H1 (cell line): ENCODE measurements at regions not wholly inside any gene's neighbourhood (a gene's known extent, or its start where the extent isn't known, plus 50 kb on each side); places are given as distances from the start of the nearest gene placed in this dataset.

ENCODE experiments used
- CTCF ChIA-PET: fragments of 300-600 bp; sonication (Branson Sonifier 250); formaldehyde crosslinking; loops from one replicate; lab custom pipeline; 2021; ENCODE audit not compliant: partially characterized antibody; lab: Charles Lee
- POLR2A ChIA-PET: fragments of 300-600 bp; sonication (Branson Sonifier 250); formaldehyde crosslinking; loops from one replicate; lab custom pipeline; 2021; ENCODE audit warnings: inconsistent platforms; ENCODE audit not compliant: partially characterized antibody; lab: Charles Lee
- DNase-seq, 2 experiments: peaks; one replicate each; pipeline versions ENCODE4 v3.0.0 to v3.0.0-alpha.2; 2010 to 2022; ENCODE audit warnings: low spot score in 2 of 2, low read depth in 1 of 2, mixed read lengths in 1 of 2
- FAIRE-seq: peaks from 2 replicates; lab custom pipeline; 2011; peaks lifted over from hg19 to GRCh38; lab: Jason Lieb, UNC
- H2AFZ ChIP-seq: 2 replicates; pipeline ENCODE4 v1.8.1; 2012; ENCODE audit warnings: low read length, inconsistent platforms
- H2AK5ac ChIP-seq: 2 replicates; pipeline ENCODE4 v1.6.1; 2013; ENCODE audit warnings: low read depth, low read length
- H2BK120ac ChIP-seq: replicated peaks from 2 replicates; pipeline ENCODE3; 2013; ENCODE audit warnings: low read depth, low read length, inconsistent platforms
- H2BK12ac ChIP-seq: 2 replicates; pipeline ENCODE4 v1.6.1; 2013; ENCODE audit warnings: low read depth, low read length
- H2BK15ac ChIP-seq: 2 replicates; pipeline ENCODE4 v1.6.1; 2013; ENCODE audit warnings: low read length
- H2BK20ac ChIP-seq: 2 replicates; pipeline ENCODE4 v1.6.1; 2013; ENCODE audit warnings: low read length
- H2BK5ac ChIP-seq: 2 replicates; pipeline ENCODE4 v1.6.1; 2013; ENCODE audit warnings: low read depth, low read length
- H3K14ac ChIP-seq: 2 replicates; pipeline ENCODE4 v1.6.1; 2013; ENCODE audit warnings: inconsistent platforms; ENCODE audit not compliant: insufficient read length
- H3K18ac ChIP-seq: 2 replicates; pipeline ENCODE4 v1.6.1; 2013; ENCODE audit warnings: low read length; ENCODE audit errors: extremely low read depth
- H3K23ac ChIP-seq: 2 replicates; pipeline ENCODE4 v1.6.1; 2013; ENCODE audit warnings: inconsistent platforms; ENCODE audit not compliant: insufficient read length
- H3K23me2 ChIP-seq: 2 replicates; pipeline ENCODE4 v1.6.1; 2013; ENCODE audit warnings: low read depth, low read length
- H3K27ac ChIP-seq: 2 replicates; pipeline ENCODE4 v1.6.1; 2011; ENCODE audit warnings: low read depth, low read length, inconsistent platforms
- H3K27me3 ChIP-seq, 4 experiments: replicated peaks in 1 of 4; 1 replicate in 1 of 4; 2 replicates in 3 of 4; pipeline versions ENCODE4 v1.6.1 to v1.8.1; 2011 to 2013; ENCODE audit warnings: low read length in 3 of 4, mild to moderate bottlenecking in 3 of 4, inconsistent platforms in 2 of 4, mixed read lengths in 2 of 4, moderate library complexity in 1 of 4; ENCODE audit not compliant: control insufficient read depth in 3 of 4, insufficient read depth in 3 of 4; ENCODE audit errors: extremely low read depth in 1 of 4
- H3K36me3 ChIP-seq, 4 experiments: 2 replicates each; pipeline versions ENCODE4 v1.6.1 to v1.8.1; 2011 to 2013; ENCODE audit warnings: mild to moderate bottlenecking in 4 of 4, low read length in 3 of 4, moderate library complexity in 2 of 4, control low read depth in 1 of 4, inconsistent platforms in 1 of 4; ENCODE audit not compliant: insufficient read depth in 4 of 4, control insufficient read depth in 2 of 4
- H3K4ac ChIP-seq: replicated peaks from 2 replicates; pipeline ENCODE3; 2013; ENCODE audit warnings: low read length, low read depth, mixed read lengths, inconsistent platforms; ENCODE audit not compliant: insufficient read length
- H3K4me1 ChIP-seq, 4 experiments: replicated peaks in 1 of 4; 1 replicate in 1 of 4; 2 replicates in 3 of 4; pipeline versions ENCODE4 v1.6.1 to v1.8.1; 2011 to 2013; ENCODE audit warnings: low read length in 3 of 4, inconsistent platforms in 2 of 4, mixed read lengths in 1 of 4; ENCODE audit not compliant: insufficient read depth in 4 of 4, control insufficient read depth in 3 of 4
- H3K4me2 ChIP-seq, 2 experiments: 2 replicates each; pipeline versions ENCODE4 v1.6.1 to v1.8.1; 2011 to 2013; ENCODE audit warnings: low read depth in 2 of 2, low read length in 2 of 2, control low read depth in 1 of 2, inconsistent platforms in 1 of 2, mild to moderate bottlenecking in 1 of 2; ENCODE audit not compliant: insufficient read depth in 1 of 2
- H3K4me3 ChIP-seq, 4 experiments: fragments of 200-600, 300-600 bp in 1 of 4; sonication (generic), shearing (Covaris generic), sonication (Bioruptor Twin) in 1 of 4; 2 replicates each; pipeline versions ENCODE4 v1.5.1 to v1.8.1; 2011 to 2016; ENCODE audit warnings: low read length in 4 of 4, low read depth in 3 of 4, control low read depth in 2 of 4, inconsistent platforms in 2 of 4, mild to moderate bottlenecking in 2 of 4, mixed read lengths in 1 of 4, moderate library complexity in 1 of 4; ENCODE audit not compliant: insufficient read depth in 2 of 4; ENCODE audit errors: extremely low read depth in 1 of 4
- H3K56ac ChIP-seq: replicated peaks from 2 replicates; pipeline ENCODE3; 2013; ENCODE audit warnings: low read depth, mild to moderate bottlenecking, mixed read lengths, low read length, inconsistent platforms; ENCODE audit not compliant: insufficient read length
- H3K79me1 ChIP-seq: 2 replicates; pipeline ENCODE4 v1.6.1; 2013; ENCODE audit warnings: low read depth, low read length, control low read depth
- H3K79me2 ChIP-seq, 2 experiments: 2 replicates each; pipeline versions ENCODE4 v1.6.1 to v1.8.1; 2012 to 2013; ENCODE audit warnings: low read length in 2 of 2, mild to moderate bottlenecking in 2 of 2, inconsistent platforms in 1 of 2; ENCODE audit not compliant: insufficient read depth in 2 of 2, control insufficient read depth in 1 of 2
- H3K9ac ChIP-seq, 4 experiments: replicated peaks in 1 of 4; 1 replicate in 1 of 4; 2 replicates in 3 of 4; pipeline versions ENCODE4 v1.6.1 to v1.8.1; 2011 to 2013; ENCODE audit warnings: low read depth in 3 of 4, low read length in 3 of 4, control low read depth in 2 of 4, mild to moderate bottlenecking in 2 of 4, moderate library complexity in 2 of 4, inconsistent platforms in 1 of 4; ENCODE audit errors: extremely low read depth in 1 of 4
- H3K9me3 ChIP-seq, 2 experiments: 2 replicates each; pipeline versions ENCODE4 v1.6.1 to v1.8.1; 2012 to 2013; ENCODE audit warnings: mild to moderate bottlenecking in 2 of 2, moderate library complexity in 2 of 2, control low read depth in 1 of 2, inconsistent platforms in 1 of 2, low read depth in 1 of 2, low read length in 1 of 2, mixed read lengths in 1 of 2; ENCODE audit not compliant: insufficient read depth in 2 of 2
- H4K20me1 ChIP-seq, 2 experiments: replicated peaks in 1 of 2; 2 replicates each; pipeline versions ENCODE3 to v1.8.1; 2011 to 2013; ENCODE audit warnings: inconsistent platforms in 2 of 2, low read length in 2 of 2, mild to moderate bottlenecking in 1 of 2; ENCODE audit not compliant: insufficient read depth in 2 of 2, control insufficient read depth in 1 of 2
- H4K5ac ChIP-seq: 2 replicates; pipeline ENCODE4 v1.6.1; 2013; ENCODE audit warnings: low read length, low read depth, mixed read lengths, inconsistent platforms; ENCODE audit not compliant: insufficient read length
- H4K8ac ChIP-seq: 2 replicates; pipeline ENCODE4 v1.8.0; 2013; ENCODE audit warnings: mild to moderate bottlenecking, moderate library complexity, low read length, inconsistent platforms; ENCODE audit not compliant: insufficient read depth; ENCODE audit errors: extremely low read depth
- H4K91ac ChIP-seq: replicated peaks from 2 replicates; pipeline ENCODE3; 2013; ENCODE audit warnings: low read length, mixed read lengths, inconsistent platforms; ENCODE audit not compliant: insufficient read length
- ASH2L ChIP-seq: fragments of 200-600, 300-600 bp; sonication (generic); IDR thresholded peaks from one replicate; pipeline ENCODE4 v1.7.1; 2017; ENCODE audit warnings: low read length
- CBX8 ChIP-seq: fragments of 300-800, 300-1000 bp; sonication (generic); IDR thresholded peaks from 2 replicates; pipeline ENCODE4 v1.7.1; 2016; ENCODE audit warnings: low read depth, low read length, borderline replicate concordance
- JUN ChIP-seq: IDR thresholded peaks from 2 replicates; pipeline ENCODE4 v1.6.1; 2011; ENCODE audit warnings: low read depth, mild to moderate bottlenecking, improper control_type of control experiment, low read length
- POLR2AphosphoS5 ChIP-seq: IDR thresholded peaks from 2 replicates; pipeline ENCODE4 v1.6.1; 2011; ENCODE audit warnings: low read depth, low read length
- SAP30 ChIP-seq: fragments of 300-600 bp; sonication (generic); IDR thresholded peaks from 2 replicates; pipeline ENCODE4 v1.7.1; 2012; ENCODE audit warnings: low read length, moderate library complexity, mild to moderate bottlenecking, inconsistent platforms; ENCODE audit not compliant: insufficient read depth, insufficient replicate concordance
- ZNF274 ChIP-seq: IDR thresholded peaks from 2 replicates; pipeline ENCODE4 v1.7.0; 2012; ENCODE audit warnings: low read length, borderline replicate concordance; ENCODE audit errors: extremely low read depth
- WGBS, 2 experiments: shearing (Covaris generic) in 1 of 2; methylation state at CpG; one replicate each; pipeline versions ENCODE4 v1.1.6 to v1.1.7; 2013 to 2015; ENCODE audit warnings: low lambda C conversion rate in 2 of 2, mixed read lengths in 2 of 2, inconsistent platforms in 1 of 2, low coverage in 1 of 2, missing lambda C conversion rate in 1 of 2; ENCODE audit not compliant: insufficient replicate concordance in 2 of 2, insufficient coverage in 1 of 2, insufficient read length in 1 of 2; ENCODE audit errors: extremely low coverage in 1 of 2, missing lambda C conversion rate in 1 of 2; 5-methylcytosine and 5-hydroxymethylcytosine counted together
- TF ChIP-seq, protein P1 (sequence below), 3 experiments: IDR thresholded peaks; 1 replicate in 2 of 3; 2 replicates in 1 of 3; pipeline versions ENCODE4 v1.5.1 to v1.6.1; 2011; ENCODE audit warnings: low read length in 3 of 3, mild to moderate bottlenecking in 3 of 3, inconsistent platforms in 2 of 3, low read depth in 1 of 3, moderate library complexity in 1 of 3; ENCODE audit not compliant: insufficient read depth in 1 of 3; ENCODE audit errors: control extremely low read depth in 1 of 3

DNA sequence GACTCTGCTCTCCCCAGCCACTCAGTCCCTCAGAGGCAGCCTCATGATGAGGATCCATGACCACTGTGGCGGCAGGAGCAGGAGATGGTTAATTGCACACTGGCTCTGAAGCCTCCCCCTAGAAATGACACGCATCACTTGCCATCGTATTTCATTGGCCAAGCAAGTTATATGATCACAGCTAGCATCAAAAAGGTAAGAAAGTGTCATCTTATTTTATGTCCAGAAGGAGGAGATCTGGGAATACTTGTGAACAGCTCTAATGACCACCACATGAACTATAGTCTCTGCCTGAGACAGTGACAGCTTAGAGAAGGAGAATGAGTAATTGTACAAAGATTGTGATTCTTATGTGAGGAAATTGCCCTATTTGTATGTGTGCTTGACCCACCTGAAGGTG lies 363.4 kb downstream of the NUAK1 start:
- Histone ChIP-seq H3K23ac (no peak overlapping the region), H3K79me1 (no peaks in the 10 kb centered on the region), H3K79me2 (no peaks in the 10 kb centered on the region), H2BK120ac (no peak overlapping the region), H3K4ac (no peak overlapping the region), H4K91ac (no peak overlapping the region), H4K8ac (no peak overlapping the region), H2BK12ac (no peak overlapping the region), H2AK5ac (no peak overlapping the region), H3K14ac (no peak overlapping the region), H3K4me3 (no peak overlapping the region), H3K36me3 (no peaks in the 10 kb centered on the region), H3K9me3 (no peaks in the 10 kb centered on the region; a peak in 1 of 4 replicates), H3K18ac (no peak overlapping the region), H3K27me3 (no peaks in the 10 kb centered on the region), H3K9ac (no peak overlapping the region), H4K5ac (no peak overlapping the region), H2BK20ac (no peak overlapping the region), H3K4me1 (no peaks in the 10 kb centered on the region), H3K23me2 (no peaks in the 10 kb centered on the region), H3K4me2 (no peak overlapping the region), H3K27ac (no peak overlapping the region), H4K20me1 (no peaks in the 10 kb centered on the region), H3K56ac (no peak overlapping the region), H2BK5ac (no peak overlapping the region), H2AFZ (no peak overlapping the region), H2BK15ac (no peak overlapping the region)
- 95% methylated on average over 3 of the region's 3 CpGs; no CpG with 5 or more reads in 1 of the 2 experiments for WGBS, 2 experiments
- CTCF ChIA-PET = interaction anchor here (2.5 kb wide), 1 partner anchor 70 kb away, joined by 8 read pairs; no protein-coding TSS in a partner anchor
- DNase-seq (no peak), FAIRE-seq (no peak)
- POLR2A ChIA-PET = no interaction called here
- TF ChIP-seq JUN (no peak), ZNF274 (no peak), SAP30 (no peak), POLR2AphosphoS5 (no peak), ASH2L (no peak), CBX8 (no peak)
- TF ChIP-seq, protein P1, sequence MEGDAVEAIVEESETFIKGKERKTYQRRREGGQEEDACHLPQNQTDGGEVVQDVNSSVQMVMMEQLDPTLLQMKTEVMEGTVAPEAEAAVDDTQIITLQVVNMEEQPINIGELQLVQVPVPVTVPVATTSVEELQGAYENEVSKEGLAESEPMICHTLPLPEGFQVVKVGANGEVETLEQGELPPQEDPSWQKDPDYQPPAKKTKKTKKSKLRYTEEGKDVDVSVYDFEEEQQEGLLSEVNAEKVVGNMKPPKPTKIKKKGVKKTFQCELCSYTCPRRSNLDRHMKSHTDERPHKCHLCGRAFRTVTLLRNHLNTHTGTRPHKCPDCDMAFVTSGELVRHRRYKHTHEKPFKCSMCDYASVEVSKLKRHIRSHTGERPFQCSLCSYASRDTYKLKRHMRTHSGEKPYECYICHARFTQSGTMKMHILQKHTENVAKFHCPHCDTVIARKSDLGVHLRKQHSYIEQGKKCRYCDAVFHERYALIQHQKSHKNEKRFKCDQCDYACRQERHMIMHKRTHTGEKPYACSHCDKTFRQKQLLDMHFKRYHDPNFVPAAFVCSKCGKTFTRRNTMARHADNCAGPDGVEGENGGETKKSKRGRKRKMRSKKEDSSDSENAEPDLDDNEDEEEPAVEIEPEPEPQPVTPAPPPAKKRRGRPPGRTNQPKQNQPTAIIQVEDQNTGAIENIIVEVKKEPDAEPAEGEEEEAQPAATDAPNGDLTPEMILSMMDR (IDR thresholded peaks at IDR 0.05; ENCODE audit: control extremely low read depth in 1 of 3, insufficient read depth in 1 of 3, low read depth in 1 of 3, low read length in 3 of 3) = no peak
